ENCODE measurements at regions not wholly inside any gene's neighbourhood (a gene's known extent, or its start where the extent isn't known, plus 50 kb on each side); places are given as distances from the start of the nearest gene placed in this dataset.
A peak's percentile ranks its signal among the peaks of the same experiment; 100 is the strongest.

DNA sequence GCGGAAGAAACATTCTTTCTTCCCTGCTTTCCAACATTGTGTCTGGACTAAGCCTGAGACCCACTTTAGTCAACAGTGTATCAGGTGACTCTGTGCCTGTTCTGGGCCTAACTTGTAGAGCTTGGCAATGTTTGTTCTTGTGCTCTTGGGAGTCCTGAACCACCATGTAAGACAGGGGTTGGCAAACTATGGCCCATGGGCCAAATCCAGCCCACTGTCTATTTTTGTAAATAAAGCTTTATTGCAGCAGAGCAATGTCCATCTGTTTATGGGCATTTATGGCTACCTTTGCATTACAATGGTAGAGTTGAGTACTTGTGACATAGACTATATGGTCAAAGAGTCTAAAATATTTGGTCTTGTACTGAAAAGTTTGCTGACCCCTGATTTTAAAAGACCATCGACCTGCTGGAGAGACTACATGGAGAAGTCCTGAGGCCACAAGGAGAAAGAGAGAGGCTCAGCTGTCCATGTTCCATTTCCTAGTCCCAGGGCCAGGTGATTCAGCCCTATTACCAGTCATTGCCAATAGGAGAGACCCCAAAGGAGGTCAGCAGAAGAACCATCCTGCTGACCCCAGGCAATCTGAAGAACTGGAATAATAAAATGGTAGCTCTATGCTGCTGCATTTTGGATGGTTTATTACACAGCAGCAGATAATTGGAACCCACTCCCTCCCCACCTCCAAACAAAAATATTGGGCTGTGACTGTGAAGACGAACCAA is 211.3 kb downstream of the AUH start:
- Mint-ChIP-seq H3K9me3 (no peaks in the 10 kb centered on the region), H3K4me1 (peaks cover 64 to 67% of the 10 kb centered on the region in 2 donors), H3K27me3 (ENCODE audit: low read depth in 2 of 2) (no peaks in the 10 kb centered on the region), H3K4me3 (peak overlapping the region; percentile 75), H3K27ac (peak overlapping the region; percentile 83 to 93), H3K36me3 (no peaks in the 10 kb centered on the region)
- ATAC-seq (no peak), DNase-seq (no peak)
- no peaks in the 10 kb centered on the region for H3K27me3 ChIP-seq (ENCODE audit: control insufficient read depth, insufficient read depth, low read length)
- intact Hi-C loops (cut with micrococcal nuclease): loop anchor here (2.0 to 5.0 kb wide), 3 partner anchors 272 to 562 kb away; partner anchors contain the start of genes NFIL3 and SYK
- peaks cover 9% of the 10 kb centered on the region for H3K9me3 ChIP-seq (ENCODE audit: control insufficient read depth, insufficient read depth, low read length)
- TF ChIP-seq, protein P1, sequence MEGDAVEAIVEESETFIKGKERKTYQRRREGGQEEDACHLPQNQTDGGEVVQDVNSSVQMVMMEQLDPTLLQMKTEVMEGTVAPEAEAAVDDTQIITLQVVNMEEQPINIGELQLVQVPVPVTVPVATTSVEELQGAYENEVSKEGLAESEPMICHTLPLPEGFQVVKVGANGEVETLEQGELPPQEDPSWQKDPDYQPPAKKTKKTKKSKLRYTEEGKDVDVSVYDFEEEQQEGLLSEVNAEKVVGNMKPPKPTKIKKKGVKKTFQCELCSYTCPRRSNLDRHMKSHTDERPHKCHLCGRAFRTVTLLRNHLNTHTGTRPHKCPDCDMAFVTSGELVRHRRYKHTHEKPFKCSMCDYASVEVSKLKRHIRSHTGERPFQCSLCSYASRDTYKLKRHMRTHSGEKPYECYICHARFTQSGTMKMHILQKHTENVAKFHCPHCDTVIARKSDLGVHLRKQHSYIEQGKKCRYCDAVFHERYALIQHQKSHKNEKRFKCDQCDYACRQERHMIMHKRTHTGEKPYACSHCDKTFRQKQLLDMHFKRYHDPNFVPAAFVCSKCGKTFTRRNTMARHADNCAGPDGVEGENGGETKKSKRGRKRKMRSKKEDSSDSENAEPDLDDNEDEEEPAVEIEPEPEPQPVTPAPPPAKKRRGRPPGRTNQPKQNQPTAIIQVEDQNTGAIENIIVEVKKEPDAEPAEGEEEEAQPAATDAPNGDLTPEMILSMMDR (IDR thresholded peaks at IDR 0.05): no peak
- H3K4me3 ChIP-seq (ENCODE audit: low read length): no peak overlapping the region
- peak overlapping the region; percentile 88 for H3K27ac ChIP-seq (ENCODE audit: low read length)
- no peaks in the 10 kb centered on the region for H3K36me3 ChIP-seq (ENCODE audit: control insufficient read depth, insufficient read depth, low read length)
- 63% methylated on average over 3 of the region's 3 CpGs for WGBS (ENCODE audit: insufficient coverage)
- peaks cover 70% of the 10 kb centered on the region for H3K4me1 ChIP-seq (ENCODE audit: control insufficient read depth, insufficient read depth, low read length)

DNA sequence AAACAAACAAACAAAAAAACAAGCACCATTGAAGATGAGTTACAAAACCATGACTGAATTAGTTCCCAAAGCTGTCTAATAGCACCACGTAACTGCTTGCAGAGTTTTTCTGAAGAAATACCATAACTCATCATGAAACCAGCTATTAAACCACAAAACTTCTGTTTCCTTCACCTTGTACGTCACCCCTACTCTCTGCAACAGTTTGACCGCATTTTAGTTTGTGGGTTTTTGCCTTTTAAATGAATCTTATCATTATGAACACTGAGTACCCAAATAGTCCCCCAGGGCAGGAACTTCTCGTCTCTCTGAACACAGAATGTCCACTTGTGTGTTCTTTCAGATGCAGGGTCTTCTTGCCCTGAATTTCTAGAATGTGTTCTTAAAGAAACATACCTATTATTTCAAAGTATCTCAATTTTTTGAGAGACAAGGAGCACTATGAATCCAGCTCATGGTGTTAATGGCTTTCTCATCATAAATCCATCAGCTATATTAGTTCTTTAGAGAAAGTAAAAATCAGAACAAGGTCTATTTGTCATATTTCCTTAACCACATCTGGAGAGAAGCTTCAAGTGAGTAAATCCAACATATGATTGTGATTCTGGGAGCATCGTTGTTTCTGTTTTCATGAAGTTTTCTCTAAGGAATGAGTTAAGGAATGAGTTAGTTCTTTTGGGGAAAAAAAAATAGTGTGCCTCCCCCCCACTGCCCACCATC is 210.6 kb downstream of the AUH start:
- DNase-seq: peak in 1 of 2 donors; percentile 87
- peaks cover 72% of the 10 kb centered on the region for H3K4me1 ChIP-seq (ENCODE audit: control insufficient read depth, insufficient read depth, low read length)
- no peaks in the 10 kb centered on the region for H3K36me3 ChIP-seq (ENCODE audit: control insufficient read depth, insufficient read depth, low read length)
- Mint-ChIP-seq H3K4me1 (peaks cover 66 to 69% of the 10 kb centered on the region in 2 donors), H3K9me3 (no peaks in the 10 kb centered on the region), H3K4me3 (peak overlapping the region; percentile 75), H3K36me3 (no peaks in the 10 kb centered on the region), H3K27ac (peak overlapping the region; percentile 83 to 93), H3K27me3 (ENCODE audit: low read depth in 2 of 2) (no peaks in the 10 kb centered on the region)
- 0% methylated on average over 4 of the region's 5 CpGs for WGBS (ENCODE audit: insufficient coverage)
- H3K27me3 ChIP-seq (ENCODE audit: control insufficient read depth, insufficient read depth, low read length): no peaks in the 10 kb centered on the region
- H3K27ac ChIP-seq (ENCODE audit: low read length): peak overlapping the region; percentile 88
- peaks cover 9% of the 10 kb centered on the region for H3K9me3 ChIP-seq (ENCODE audit: control insufficient read depth, insufficient read depth, low read length)
- no peak overlapping the region for H3K4me3 ChIP-seq (ENCODE audit: low read length)
- ATAC-seq: peak; percentile 83 to 93 (median 86)
- intact Hi-C loops (cut with micrococcal nuclease): loop anchor here (1.0 to 5.0 kb wide), 7 partner anchors 13 to 561 kb away; partner anchors contain the start of genes NFIL3 and SYK
- TF ChIP-seq, protein P1 (IDR thresholded peaks at IDR 0.05): no peak

DNA sequence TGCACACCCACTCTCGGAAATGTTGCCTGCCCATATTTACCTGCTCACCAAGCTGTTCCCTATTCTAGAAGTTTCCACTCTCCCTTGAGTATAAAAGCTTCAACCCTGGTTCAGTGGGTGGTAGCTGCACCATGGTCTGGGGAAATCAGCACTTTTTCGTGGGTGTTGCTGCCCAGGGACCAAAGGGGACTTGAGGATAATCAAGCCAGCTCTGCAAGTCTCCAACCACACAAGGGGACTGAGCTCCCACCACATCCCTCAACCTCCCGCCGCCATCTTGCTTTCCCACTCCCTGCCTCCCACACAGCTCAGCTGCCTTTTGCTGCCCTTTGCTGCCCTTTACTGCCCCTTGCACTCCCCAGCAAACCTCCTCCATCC is 210.0 kb downstream of the AUH start:
- intact Hi-C loops (cut with micrococcal nuclease): loop anchor here (1.0 to 5.0 kb wide), 7 partner anchors 13 to 561 kb away; partner anchors contain the start of genes NFIL3 and SYK
- Mint-ChIP-seq H3K9me3 (no peaks in the 10 kb centered on the region), H3K4me1 (peaks cover 71 to 74% of the 10 kb centered on the region in 2 donors), H3K36me3 (no peaks in the 10 kb centered on the region), H3K4me3 (peak overlapping the region; percentile 75), H3K27me3 (ENCODE audit: low read depth in 2 of 2) (no peaks in the 10 kb centered on the region), H3K27ac (peak overlapping the region; percentile 83 to 93)
- TF ChIP-seq, protein P1 (IDR thresholded peaks at IDR 0.05): no peak
- Histone ChIP-seq H3K27me3 (ENCODE audit: control insufficient read depth, insufficient read depth, low read length) (no peaks in the 10 kb centered on the region), H3K4me3 (ENCODE audit: low read length) (no peak overlapping the region), H3K27ac (ENCODE audit: low read length) (peak overlapping the region; percentile 88), H3K9me3 (ENCODE audit: control insufficient read depth, insufficient read depth, low read length) (peaks cover 9% of the 10 kb centered on the region), H3K4me1 (ENCODE audit: control insufficient read depth, insufficient read depth, low read length) (peaks cover 72% of the 10 kb centered on the region), H3K36me3 (ENCODE audit: control insufficient read depth, insufficient read depth, low read length) (no peaks in the 10 kb centered on the region)
- WGBS (ENCODE audit: insufficient coverage): 42% methylated on average over 4 of the region's 4 CpGs
- DNase-seq (no peak), ATAC-seq (no peak)
